HepG2 (cell line): ENCODE measurements at regions not wholly inside any gene's neighbourhood (a gene's known extent, or its start where the extent isn't known, plus 50 kb on each side); places are given as distances from the start of the nearest gene placed in this dataset.

Experiments
- BRD4 ChIP-seq: sonication (generic); formaldehyde crosslinking; IDR thresholded peaks from 2 replicates; pipeline ENCODE4 v1.4.0; 2020; ENCODE audit warnings: missing genetic modification reagents
- CENPBD1 ChIP-seq: sonication (generic); formaldehyde crosslinking; IDR thresholded peaks from 2 replicates; pipeline ENCODE4 v1.8.0; 2022; ENCODE audit warnings: missing genetic modification reagents, low read depth, mild to moderate bottlenecking, borderline replicate concordance
- FOXO1 ChIP-seq: sonication (generic); formaldehyde crosslinking; IDR thresholded peaks from 2 replicates; pipeline ENCODE4 v1.4.0; 2020; ENCODE audit warnings: missing genetic modification reagents
- GLI4 ChIP-seq: sonication (generic); formaldehyde crosslinking; IDR thresholded peaks from 2 replicates; pipeline ENCODE4 v1.5.1; 2020; ENCODE audit warnings: missing genetic modification reagents, mild to moderate bottlenecking, moderate library complexity, borderline replicate concordance
- NFE2L2 ChIP-seq: fragments of 150-350 bp; IDR thresholded peaks from 2 replicates; pipeline ENCODE4 v1.6.1; 2014; ENCODE audit warnings: low read length
- PAX8 ChIP-seq: sonication (generic); formaldehyde crosslinking; IDR thresholded peaks from 2 replicates; pipeline ENCODE4 v1.8.0; 2022; ENCODE audit warnings: mild to moderate bottlenecking, missing genetic modification reagents, borderline replicate concordance
- PPARG ChIP-seq: conservative IDR thresholded peaks from 2 replicates; pipeline ENCODE4 v1.6.1; 2016; ENCODE audit warnings: missing biosample characterization, missing genetic modification reagents
- SATB2 ChIP-seq: sonication (generic); formaldehyde crosslinking; IDR thresholded peaks from 2 replicates; pipeline ENCODE4 v1.5.0; 2020; ENCODE audit warnings: missing genetic modification reagents
- TBX2 ChIP-seq: sonication (generic); formaldehyde crosslinking; IDR thresholded peaks from 2 replicates; pipeline ENCODE4 v1.5.0; 2020; ENCODE audit warnings: missing genetic modification reagents, mild to moderate bottlenecking, borderline replicate concordance
- THYN1 ChIP-seq: sonication (generic); formaldehyde crosslinking; IDR thresholded peaks from 2 replicates; pipeline ENCODE4 v1.8.1; 2023; ENCODE audit warnings: low read depth, mild to moderate bottlenecking, moderate library complexity, missing genetic modification reagents, borderline replicate concordance
- YEATS2 ChIP-seq: sonication (generic); formaldehyde crosslinking; IDR thresholded peaks from 2 replicates; pipeline ENCODE4 v1.4.0; 2020; ENCODE audit warnings: missing genetic modification reagents, borderline replicate concordance
- ZIK1 ChIP-seq: sonication (generic); formaldehyde crosslinking; IDR thresholded peaks from 2 replicates; pipeline ENCODE4 v1.5.0; 2020; ENCODE audit warnings: mild to moderate bottlenecking, low read depth, missing genetic modification reagents, borderline replicate concordance
- ZNF12 ChIP-seq: sonication (generic); formaldehyde crosslinking; IDR thresholded peaks from 2 replicates; pipeline ENCODE4 v1.5.0; 2020; ENCODE audit warnings: missing genetic modification reagents
- ZNF280D ChIP-seq: sonication (generic); formaldehyde crosslinking; IDR thresholded peaks from 2 replicates; pipeline ENCODE4 v1.5.1; 2020; ENCODE audit warnings: mild to moderate bottlenecking, missing genetic modification reagents
- ZNF557 ChIP-seq: sonication (generic); formaldehyde crosslinking; IDR thresholded peaks from 2 replicates; pipeline ENCODE4 v1.4.0; 2020; ENCODE audit warnings: missing genetic modification reagents
- ZNF773 ChIP-seq: sonication (generic); formaldehyde crosslinking; IDR thresholded peaks from 2 replicates; pipeline ENCODE4 v1.4.0; 2020; ENCODE audit warnings: missing genetic modification reagents, borderline replicate concordance
- ZNF83 ChIP-seq: sonication (generic); formaldehyde crosslinking; IDR thresholded peaks from 2 replicates; pipeline ENCODE4 v1.4.0; 2020; ENCODE audit warnings: missing genetic modification reagents, mild to moderate bottlenecking, borderline replicate concordance
- ZNF839 ChIP-seq: sonication (generic); formaldehyde crosslinking; IDR thresholded peaks from 2 replicates; pipeline ENCODE4 v1.4.0; 2020; ENCODE audit warnings: missing genetic modification reagents, mild to moderate bottlenecking, borderline replicate concordance
- TF ChIP-seq, protein P1 (sequence below): sonication (generic); formaldehyde crosslinking; IDR thresholded peaks from 2 replicates; pipeline ENCODE4 v1.4.0; 2020; ENCODE audit warnings: missing genetic modification reagents, borderline replicate concordance
- TF ChIP-seq, protein P2 (sequence below): sonication (generic); formaldehyde crosslinking; IDR thresholded peaks from 2 replicates; pipeline ENCODE4 v1.4.0; 2020; ENCODE audit warnings: missing genetic modification reagents
- TF ChIP-seq, protein P3 (sequence below): IDR thresholded peaks from 2 replicates; pipeline ENCODE4 v1.6.1; 2016

DNA sequence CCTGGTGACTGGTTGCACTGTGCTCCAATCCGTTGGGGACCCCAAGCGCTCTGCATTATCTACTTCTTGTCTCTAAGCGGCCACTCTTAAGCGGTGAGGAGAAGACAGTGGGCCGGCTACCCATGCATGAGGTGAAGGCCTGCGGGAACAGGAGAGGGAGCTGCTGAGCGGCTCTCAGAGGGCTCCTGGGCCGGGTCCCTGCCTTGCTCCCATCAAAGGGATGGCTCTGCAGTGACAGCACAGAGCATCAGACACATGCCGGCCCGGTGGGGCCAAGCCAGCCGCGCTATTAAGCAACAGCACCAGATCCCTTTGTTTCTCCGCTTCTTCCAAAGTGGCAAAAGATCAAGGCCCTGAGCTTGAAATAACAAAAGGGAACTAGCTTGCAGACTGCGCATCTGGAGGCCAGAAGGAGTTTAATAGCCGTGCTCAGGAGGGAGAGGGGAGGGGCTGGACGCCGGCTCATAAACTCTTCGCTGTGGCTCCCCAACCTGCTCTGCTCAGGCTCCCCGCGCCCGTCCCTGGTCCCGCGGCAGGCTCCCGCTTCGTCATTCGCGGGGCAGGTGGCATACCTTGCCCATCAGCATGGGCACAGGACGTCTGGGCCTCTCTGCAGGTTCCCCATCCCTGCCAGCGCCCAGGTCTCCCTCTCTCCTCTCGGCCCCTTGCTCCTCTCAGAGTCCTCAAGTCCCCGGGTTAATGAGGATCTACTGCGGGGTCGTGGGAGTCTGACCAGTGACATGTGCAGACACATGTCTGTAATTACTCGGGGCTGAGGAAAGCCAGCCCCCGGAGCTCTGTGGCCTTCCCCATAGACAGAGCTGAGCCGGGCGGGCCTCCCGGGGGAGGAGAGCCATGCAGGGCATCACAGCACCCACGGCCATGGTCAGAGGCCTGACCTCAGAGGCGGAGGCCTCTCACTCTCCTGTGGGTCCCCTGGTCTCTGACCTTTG lies 96.7 kb downstream of the ASB1 start (continued):
- TF ChIP-seq ZNF839 (no peak), CENPBD1 (CRISPR knock-in tag) (no peak), THYN1 (no peak), NFE2L2 (no peak), ZNF83 (no peak), PPARG (no peak), TBX2 (CRISPR knock-in tag) (no peak), ZNF12 (CRISPR knock-in tag) (0 out of 2 replicates have a peak, but pooled peaks have one; percentile 7), ZNF557 (CRISPR knock-in tag) (no peak), ZNF280D (CRISPR knock-in tag) (no peak), BRD4 (CRISPR knock-in tag) (no peak), PAX8 (no peak), SATB2 (CRISPR knock-in tag) (no peak), YEATS2 (CRISPR knock-in tag) (no peak; the same call in 1 of the 2 replicates), GLI4 (no peak), FOXO1 (CRISPR knock-in tag) (peak; percentile 67), ZNF773 (CRISPR knock-in tag) (no peak), ZIK1 (CRISPR knock-in tag) (no peak)
- TF ChIP-seq, protein P1, sequence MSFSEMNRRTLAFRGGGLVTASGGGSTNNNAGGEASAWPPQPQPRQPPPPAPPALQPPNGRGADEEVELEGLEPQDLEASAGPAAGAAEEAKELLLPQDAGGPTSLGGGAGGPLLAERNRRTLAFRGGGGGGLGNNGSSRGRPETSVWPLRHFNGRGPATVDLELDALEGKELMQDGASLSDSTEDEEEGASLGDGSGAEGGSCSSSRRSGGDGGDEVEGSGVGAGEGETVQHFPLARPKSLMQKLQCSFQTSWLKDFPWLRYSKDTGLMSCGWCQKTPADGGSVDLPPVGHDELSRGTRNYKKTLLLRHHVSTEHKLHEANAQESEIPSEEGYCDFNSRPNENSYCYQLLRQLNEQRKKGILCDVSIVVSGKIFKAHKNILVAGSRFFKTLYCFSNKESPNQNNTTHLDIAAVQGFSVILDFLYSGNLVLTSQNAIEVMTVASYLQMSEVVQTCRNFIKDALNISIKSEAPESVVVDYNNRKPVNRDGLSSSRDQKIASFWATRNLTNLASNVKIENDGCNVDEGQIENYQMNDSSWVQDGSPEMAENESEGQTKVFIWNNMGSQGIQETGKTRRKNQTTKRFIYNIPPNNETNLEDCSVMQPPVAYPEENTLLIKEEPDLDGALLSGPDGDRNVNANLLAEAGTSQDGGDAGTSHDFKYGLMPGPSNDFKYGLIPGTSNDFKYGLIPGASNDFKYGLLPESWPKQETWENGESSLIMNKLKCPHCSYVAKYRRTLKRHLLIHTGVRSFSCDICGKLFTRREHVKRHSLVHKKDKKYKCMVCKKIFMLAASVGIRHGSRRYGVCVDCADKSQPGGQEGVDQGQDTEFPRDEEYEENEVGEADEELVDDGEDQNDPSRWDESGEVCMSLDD, result no peak
- TF ChIP-seq, protein P2, sequence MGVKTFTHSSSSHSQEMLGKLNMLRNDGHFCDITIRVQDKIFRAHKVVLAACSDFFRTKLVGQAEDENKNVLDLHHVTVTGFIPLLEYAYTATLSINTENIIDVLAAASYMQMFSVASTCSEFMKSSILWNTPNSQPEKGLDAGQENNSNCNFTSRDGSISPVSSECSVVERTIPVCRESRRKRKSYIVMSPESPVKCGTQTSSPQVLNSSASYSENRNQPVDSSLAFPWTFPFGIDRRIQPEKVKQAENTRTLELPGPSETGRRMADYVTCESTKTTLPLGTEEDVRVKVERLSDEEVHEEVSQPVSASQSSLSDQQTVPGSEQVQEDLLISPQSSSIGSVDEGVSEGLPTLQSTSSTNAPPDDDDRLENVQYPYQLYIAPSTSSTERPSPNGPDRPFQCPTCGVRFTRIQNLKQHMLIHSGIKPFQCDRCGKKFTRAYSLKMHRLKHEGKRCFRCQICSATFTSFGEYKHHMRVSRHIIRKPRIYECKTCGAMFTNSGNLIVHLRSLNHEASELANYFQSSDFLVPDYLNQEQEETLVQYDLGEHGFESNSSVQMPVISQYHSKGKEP (CRISPR knock-in tag), result no peak
- TF ChIP-seq, protein P3, sequence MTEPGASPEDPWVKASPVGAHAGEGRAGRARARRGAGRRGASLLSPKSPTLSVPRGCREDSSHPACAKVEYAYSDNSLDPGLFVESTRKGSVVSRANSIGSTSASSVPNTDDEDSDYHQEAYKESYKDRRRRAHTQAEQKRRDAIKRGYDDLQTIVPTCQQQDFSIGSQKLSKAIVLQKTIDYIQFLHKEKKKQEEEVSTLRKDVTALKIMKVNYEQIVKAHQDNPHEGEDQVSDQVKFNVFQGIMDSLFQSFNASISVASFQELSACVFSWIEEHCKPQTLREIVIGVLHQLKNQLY (CRISPR knock-in tag), result no peak
